ENCODE measurements at regions not wholly inside any gene's neighbourhood (a gene's known extent, or its start where the extent isn't known, plus 50 kb on each side); places are given as distances from the start of the nearest gene placed in this dataset.

- no peak for DNase-seq
Observed at GRCh38 chrX:727738-728621, 97.4 kb downstream of the SHOX start.

GRCh38 chrX:725971-726370 lies 95.4 kb downstream of the SHOX start:
- DNase-seq = no peak

GRCh38 chrX:724256-724655 lies 93.7 kb downstream of the SHOX start:
- no peak for DNase-seq

DNA sequence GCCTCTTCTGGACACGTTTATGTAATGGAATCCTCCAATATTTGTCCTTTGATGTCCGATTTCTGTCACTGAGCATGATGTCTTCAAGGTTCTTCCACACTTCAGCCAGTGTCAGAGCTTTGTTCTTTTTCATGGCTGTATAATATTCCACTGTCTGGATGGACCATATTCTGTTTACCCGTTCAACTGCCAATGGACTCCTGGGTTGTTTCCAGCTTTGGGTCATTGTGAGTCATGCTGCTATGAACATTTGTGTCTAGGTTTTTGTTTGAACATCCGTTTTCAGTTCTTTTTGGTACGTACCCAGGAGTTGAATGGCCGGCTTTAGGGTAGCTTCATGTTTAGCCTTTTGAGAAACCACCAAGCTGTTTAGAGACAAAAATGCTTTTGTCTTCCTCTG lies 93.2 kb downstream of the SHOX start:
- no peak for DNase-seq

GRCh38 chrX:721354-721753 lies 90.8 kb downstream of the SHOX start:
- DNase-seq = no peak

DNA sequence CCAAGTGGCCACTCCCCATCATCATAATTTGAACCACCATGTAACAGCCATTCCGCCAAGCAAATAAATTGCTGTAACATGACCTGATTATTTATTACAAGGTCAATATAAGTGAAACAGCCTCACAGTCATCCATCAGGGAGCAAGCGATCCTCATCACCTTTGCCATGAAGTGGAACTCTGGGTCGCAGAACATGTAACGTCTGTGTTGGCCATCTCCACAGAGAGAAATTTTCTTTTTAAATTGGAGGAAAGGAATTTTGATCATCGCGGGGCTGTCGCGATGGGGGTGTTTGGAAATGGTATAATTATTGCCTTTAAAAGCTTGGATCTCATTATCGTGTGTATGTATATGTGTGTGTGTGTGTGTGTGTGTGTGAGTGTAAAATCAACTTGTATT lies 90.2 kb downstream of the SHOX start:
- DNase-seq = no peak

- no peak for DNase-seq
Observed at GRCh38 chrX:720250-720649, 89.7 kb downstream of the SHOX start.

DNA sequence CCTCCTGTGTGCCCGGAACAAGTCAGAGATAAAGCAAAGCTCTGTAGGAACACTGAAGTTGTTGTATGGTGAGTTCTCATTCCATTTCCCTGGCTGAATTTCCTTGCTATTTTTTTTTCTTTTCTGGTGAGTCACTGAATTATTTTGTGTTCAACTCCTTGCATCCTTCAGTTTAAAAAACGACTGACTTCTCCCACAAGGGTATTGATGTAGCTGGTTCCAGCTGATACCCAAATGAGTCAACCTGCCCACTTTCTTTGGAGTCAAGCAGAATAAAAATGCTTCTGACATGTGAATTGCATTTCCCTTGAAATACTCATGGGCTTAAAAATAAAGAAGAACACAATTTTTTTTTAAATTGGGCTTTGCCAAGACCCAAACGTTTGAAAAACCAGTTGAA lies 85.5 kb downstream of the SHOX start:
- DNase-seq = no peak

GRCh38 chrX:714131-714530 lies 83.5 kb downstream of the SHOX start:
- DNase-seq = no peak

All from KG1 (cell line).